GM12865 (cell line): ENCODE measurements at regions not wholly inside any gene's neighbourhood (a gene's known extent, or its start where the extent isn't known, plus 50 kb on each side); places are given as distances from the start of the nearest gene placed in this dataset.

Experiments
- DNase-seq: peaks from one replicate; pipeline ENCODE4 v3.0.0; 2010; ENCODE audit warnings: low read depth
- H3K4me3 ChIP-seq: 2 replicates; pipeline ENCODE4 v1.5.1; 2011; ENCODE audit warnings: mild to moderate bottlenecking, low read depth, low read length, control low read depth
- CTCF ChIP-seq: IDR thresholded peaks from 2 replicates; pipeline ENCODE4 v1.5.1; 2011; ENCODE audit warnings: low read length, control low read depth, low read depth, inconsistent platforms; ENCODE audit not compliant: insufficient read depth; ENCODE audit errors: missing control alignments

GRCh38 chr22:49422701-49423100 lies 405.0 kb downstream of the BRD1 start:
- no peak overlapping the region for H3K4me3 ChIP-seq
- DNase-seq: no peak
- no peak for TF ChIP-seq CTCF

GRCh38 chr22:49420651-49421050 lies 407.0 kb downstream of the BRD1 start:
- no peak for TF ChIP-seq CTCF
- no peak for DNase-seq
- H3K4me3 ChIP-seq: no peak overlapping the region

GRCh38 chr22:49419661-49420060 lies 408.0 kb downstream of the BRD1 start:
- no peak overlapping the region for H3K4me3 ChIP-seq
- DNase-seq: no peak
- TF ChIP-seq CTCF: no peak

- no peak for DNase-seq
- no peak overlapping the region for H3K4me3 ChIP-seq
- no peak for TF ChIP-seq CTCF
These were observed 408.7 kb downstream of the BRD1 start for GRCh38 chr22:49418943-49419342.

GRCh38 chr22:49418341-49418894 lies 409.3 kb downstream of the BRD1 start:
- TF ChIP-seq CTCF: no peak
- no peak for DNase-seq
- H3K4me3 ChIP-seq: no peak overlapping the region

GRCh38 chr22:49417833-49418232 lies 409.8 kb downstream of the BRD1 start:
- H3K4me3 ChIP-seq: no peak overlapping the region
- no peak for TF ChIP-seq CTCF
- no peak for DNase-seq

- TF ChIP-seq CTCF: no peak
These were observed 410.3 kb downstream of the BRD1 start for GRCh38 chr22:49417326-49417725.

More at GRCh38 chr22:49417326-49417725, 410.3 kb downstream of the BRD1 start:
- no peak for DNase-seq
- no peak overlapping the region for H3K4me3 ChIP-seq
